HG03103 (cell line): ENCODE measurements at regions not wholly inside any gene's neighbourhood (a gene's known extent, or its start where the extent isn't known, plus 50 kb on each side); places are given as distances from the start of the nearest gene placed in this dataset.

ENCODE experiments used
- ATAC-seq: cut with Tn5 transposase; IDR thresholded peaks from one replicate; pipeline ENCODE4 v1.9.1; 2021; ENCODE audit warnings: low read depth; ENCODE audit not compliant: unreplicated experiment

DNA sequence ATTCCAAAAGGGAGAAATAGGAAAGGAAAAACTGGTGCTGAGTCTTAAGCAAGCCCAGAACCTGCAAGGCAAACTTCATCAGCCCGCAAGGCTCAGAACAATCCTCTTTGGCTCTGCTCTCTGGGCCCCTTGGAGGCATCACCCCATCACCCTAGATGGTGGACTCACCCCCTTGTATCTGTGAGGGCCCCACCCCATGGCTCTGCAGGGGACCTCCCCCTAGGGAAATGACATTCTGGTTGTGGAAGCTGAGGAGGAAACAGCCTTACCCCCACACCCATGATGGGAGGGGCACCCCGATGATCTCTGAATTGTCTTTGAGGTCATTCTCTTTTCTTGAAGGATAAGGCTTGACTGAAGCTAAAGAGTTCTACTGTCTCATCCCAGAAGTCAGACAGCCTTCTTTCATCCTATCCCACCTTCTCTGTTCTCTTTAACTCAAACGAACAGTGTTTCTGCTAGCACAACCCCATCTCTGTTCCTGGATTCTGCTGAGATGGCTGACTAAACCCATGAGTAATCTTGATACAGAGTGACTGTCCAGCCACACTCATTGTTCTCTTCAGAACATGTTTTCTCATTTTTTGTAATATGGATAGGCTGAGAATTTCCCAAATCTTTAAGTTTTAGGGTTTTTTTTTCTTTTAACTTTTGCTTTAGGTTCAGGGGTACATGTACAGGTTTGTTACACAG lies 492.1 kb upstream of the MYT1L start:
- no peak for ATAC-seq

DNA sequence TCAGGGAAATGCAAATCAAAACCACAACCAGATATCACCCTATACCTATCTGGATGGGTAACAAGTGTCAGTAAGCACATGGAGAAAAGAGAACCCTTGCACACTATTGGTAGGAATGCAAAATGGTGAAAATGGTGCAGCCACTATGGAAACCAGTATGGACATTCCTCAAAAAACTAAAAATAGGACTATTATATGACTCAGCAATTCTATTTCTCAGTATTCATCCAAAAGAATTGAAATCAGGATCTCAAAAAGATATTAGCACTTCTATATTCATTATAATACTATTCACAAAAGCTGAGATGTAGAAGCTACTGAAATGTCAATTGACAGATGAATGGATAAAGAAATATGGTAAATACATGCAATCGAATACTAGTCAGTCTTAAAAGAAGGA lies 491.1 kb upstream of the MYT1L start:
- ATAC-seq, result no peak

DNA sequence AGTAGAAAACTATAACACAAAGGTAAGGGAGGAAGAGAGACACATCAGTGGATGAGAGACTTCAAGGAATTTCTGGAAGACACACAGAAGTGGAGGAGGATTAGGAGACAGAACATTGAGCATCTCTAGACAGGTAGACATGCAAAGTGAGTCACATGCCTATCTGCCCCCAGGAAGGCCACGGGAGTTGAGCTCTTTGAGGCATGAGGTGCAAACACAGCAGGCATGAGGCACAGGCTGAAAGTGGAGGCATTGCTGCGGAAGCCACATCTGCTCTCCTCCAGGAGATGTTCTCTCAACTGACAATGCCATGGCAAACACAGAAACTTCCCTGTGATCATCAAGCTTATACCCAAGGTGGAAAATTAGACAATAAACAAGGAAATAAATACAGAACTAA lies 481.6 kb upstream of the MYT1L start:
- ATAC-seq, result no peak

DNA sequence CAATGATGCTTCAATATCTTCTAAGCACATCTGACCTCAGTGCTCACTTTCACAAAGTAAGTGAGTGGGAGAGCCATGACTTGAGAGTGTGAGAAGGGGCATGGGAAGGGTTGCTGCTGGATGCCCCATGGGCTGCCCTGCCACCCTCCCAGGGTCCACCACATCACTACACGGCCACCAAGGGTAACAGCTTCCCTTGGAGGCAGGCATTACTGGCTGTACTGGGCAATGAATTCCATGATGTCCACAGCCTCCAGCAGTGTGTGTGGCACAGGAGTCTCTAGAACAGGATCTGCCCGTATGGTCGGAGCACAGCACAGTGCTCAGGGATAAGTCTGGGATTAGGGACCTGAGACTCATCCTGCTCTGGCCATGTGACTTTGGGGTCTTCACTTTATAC lies 481.0 kb upstream of the MYT1L start:
- ATAC-seq, result no peak

DNA sequence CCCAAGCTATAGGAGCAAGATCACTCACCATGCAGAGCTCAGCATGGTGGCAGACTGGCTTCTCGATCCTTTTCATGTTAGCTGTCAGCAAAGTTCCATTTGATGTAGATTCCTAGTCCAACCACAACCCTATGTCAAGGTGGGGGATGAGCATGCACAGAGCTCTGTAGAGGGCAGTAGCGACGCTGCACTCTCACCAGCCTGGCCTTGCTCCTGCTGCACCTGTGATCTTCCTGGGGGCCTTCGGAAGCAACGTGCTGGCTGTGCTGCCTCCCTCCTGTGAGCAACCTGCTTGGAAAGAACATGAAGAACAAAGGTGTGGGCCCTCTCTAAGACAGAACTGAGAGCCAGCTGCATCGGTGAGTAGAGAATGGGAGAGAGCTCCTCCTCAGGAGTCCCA lies 479.4 kb upstream of the MYT1L start:
- no peak for ATAC-seq

DNA sequence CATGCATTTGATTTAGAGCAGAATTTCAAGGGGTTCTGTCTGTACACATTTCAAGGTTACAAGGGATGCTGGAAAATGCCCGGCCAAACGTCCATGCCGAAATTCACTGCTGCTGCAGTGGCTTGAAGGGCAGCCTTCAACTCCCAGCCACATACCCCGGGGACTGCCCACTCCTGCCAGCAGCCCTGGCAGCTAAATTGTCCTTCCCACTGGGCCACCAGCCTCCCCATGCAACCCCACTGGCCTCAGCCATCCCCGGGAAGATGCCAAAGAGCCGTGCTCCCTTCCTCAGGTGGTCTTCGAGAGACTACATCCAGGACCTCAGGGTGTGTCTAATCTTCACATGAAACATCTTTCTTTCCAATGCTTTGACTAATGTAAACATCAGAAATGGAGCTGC lies 478.7 kb upstream of the MYT1L start:
- no peak for ATAC-seq

DNA sequence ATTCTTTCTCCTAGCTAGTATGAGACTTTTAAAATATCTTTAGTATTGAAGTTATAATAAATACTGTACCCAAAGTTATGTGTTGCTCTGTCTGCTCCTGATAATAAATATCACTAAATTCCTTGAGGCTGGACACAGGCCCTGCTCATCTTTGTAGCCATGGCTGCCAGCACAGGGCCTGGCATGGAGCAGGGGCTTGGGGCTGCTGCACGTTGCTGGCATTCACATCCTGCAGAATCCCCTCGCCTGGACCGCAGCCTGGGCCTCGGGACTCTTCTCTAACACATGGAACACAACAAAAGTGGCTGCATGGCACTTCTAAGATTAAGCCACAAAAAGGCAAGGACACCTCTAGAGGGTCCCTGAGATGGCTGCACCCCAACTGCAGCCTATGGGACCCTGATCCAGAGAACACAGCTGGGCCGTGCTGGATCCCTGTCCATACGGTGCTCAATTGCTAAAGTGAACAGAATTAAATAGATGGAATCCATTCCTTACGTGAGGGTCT lies 477.5 kb upstream of the MYT1L start:
- no peak for ATAC-seq

DNA sequence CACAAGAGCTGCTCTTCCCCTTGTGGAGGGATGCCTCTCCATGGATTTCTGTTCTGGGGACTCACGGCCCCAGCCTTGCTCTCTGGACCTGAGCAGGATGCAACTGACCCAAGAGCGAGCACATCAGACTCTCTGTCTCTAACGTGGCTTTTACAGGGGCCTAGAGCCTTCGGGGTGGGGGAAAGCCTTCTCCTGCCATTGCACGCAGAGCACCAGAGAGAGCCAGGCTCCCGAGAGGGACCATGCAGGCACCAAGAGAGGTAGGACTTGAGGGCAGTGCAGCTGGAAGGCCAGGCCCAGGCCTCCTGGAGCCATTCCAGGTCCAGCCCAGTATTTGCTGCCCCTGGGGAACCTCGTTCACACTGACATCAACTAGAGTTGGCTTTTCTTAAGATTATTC lies 475.6 kb upstream of the MYT1L start:
- ATAC-seq, result no peak

DNA sequence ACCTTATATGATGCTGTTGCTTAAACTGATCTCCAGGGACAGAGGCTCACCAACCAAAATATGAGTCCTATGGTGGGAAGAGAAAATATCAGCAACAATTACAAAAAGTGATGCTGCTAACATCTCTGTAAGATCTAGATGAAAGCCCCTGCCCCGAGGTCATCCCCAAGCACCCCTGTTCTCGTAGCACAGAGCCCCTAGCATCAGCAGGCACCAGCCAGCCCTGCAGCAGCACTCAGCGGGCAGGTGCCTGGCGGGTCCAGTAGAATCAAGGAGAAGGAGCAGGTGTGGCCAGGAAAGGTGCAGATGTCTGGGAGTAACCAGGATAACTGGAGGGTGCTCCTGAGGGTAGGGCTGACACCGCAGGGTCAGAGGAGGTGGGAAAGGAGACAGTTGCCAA lies 474.2 kb upstream of the MYT1L start:
- no peak for ATAC-seq

DNA sequence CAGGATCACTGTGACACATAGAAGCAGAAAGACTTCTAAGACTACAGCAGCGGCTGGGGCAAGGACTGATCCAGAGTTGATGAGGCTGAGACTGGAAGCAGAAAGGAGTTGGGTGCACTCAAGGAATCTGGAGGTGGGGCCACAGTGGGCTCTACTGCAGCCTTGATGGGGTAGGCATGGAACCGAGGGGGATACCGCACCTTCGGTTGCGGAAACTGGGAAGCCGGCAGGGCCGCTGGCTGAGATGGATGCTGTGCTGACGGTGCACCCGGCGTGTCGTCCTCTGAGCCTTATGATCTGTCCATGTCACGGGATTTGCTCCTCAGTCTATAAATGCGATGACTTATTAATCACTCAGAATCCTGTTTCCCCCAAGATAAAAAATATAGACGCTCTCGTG lies 473.5 kb upstream of the MYT1L start:
- ATAC-seq, result no peak

DNA sequence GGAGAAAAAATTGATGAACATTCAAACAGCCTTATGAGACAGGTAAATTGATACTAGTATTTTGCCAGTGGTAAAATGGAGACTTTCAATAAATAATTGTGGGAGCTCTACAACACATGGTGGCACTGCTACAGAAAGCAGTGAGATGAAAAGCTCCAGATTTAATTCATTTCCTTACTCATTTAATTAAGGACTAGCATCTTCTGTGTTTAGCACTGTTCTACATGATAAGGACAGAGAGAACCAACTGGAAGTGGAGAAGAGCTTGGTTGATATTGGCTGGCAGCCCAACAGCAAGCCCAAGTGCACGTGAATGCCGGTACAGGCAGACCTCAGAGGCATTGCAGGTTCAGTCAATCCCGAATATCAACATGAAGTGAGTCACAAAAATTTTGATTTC lies 470.4 kb upstream of the MYT1L start:
- ATAC-seq, result no peak

DNA sequence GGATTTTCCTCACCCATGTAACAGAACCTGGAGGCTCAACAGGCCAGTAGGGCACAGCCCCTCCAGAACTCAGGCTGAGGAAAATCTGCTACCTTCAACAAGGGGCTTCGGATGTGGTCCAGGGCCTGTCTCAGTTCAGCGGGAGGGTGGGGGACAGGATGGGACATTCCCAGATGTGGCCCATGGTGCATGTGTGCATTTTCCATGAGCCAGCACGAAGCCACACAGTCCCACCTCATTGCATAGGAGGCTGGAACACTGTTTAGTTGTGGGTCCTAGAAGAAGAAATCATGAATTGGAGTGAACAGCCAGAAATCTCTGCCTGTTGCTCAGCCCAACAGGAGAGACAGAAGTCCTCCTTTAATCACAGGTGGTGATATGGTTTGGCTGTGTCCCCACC lies 469.6 kb upstream of the MYT1L start:
- ATAC-seq, result no peak

DNA sequence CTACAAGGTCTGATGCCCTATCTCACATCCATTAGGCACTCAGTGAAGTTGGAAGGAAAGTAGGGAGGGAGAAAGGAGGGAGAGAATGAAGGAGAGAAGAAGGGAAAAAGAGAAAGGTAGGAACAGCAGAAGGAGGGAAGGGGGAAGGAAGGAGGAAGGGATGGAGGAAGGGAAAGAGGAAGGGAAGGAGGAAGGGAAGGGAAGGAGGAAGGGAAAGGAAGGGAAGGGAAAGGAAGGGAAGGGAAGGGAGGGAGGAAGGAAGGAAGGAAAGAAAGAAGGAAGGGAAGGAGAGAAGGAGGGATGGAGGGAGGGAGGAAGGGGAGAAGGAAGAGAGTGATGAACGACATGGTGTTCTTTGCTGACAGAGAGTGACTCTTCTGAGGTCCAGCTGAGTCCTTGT lies 468.9 kb upstream of the MYT1L start:
- no peak for ATAC-seq

DNA sequence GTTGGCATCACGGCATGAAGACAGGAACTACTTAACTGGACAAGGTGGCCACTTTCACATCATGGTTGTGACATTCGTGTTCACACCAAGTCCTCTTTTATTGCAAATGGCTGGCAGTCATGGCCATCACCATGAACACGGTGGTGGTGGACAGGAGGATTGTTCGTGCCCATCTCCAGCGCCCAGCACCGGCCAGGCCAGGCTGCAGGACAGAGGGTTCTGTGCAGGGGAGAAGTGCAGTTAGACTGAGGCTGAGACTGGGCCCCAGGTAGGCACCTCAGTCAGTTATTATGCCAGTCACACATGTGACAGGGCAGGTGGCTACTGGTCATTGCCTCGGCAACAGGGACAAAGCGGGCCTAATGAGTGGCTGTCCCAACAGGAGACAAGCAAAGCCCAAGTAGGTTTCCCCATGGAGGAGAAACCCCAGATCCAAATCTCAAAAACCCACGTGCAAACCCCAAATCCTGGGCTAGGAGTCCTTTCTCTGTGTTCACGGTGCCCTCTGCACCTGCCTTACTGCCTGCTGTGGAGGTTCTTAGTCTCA lies 468.1 kb upstream of the MYT1L start:
- ATAC-seq, result no peak

DNA sequence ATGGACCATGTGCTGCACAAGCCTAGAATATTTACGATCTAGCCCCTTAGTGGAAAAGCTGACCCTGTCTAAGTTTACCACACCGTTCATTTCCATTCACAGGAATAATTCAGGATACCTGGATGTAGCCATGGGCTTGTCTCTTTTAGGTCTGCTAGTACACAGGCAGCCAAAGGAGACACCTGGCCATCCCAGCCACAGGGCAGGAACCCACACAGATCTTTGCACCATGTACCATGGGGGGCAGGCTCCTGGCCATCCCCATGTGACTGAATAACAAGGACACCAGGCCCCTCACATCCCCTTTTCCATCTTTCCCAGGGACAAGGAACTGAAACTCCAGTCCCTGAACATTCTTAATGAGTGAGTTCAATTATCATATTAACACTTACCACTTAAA lies 467.3 kb upstream of the MYT1L start:
- no peak for ATAC-seq

DNA sequence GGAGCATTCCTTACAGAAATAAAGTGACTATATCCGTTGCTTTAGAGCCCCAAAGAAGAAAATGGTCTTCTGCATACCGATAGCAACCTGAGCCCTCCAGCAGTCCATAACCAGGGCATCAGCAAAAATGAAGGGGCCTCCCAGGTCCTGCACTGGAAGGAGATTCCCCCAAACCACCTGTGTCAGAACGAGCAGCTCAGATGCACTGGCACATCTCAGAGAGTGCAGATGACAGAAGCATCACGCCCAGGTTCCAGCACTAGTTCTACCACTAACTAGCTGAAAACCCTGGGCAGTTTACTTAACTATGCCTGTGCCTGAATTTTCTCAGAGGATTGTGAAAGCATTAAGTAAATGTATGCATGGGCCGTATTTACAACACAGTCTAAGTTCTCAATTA lies 466.7 kb upstream of the MYT1L start:
- no peak for ATAC-seq

DNA sequence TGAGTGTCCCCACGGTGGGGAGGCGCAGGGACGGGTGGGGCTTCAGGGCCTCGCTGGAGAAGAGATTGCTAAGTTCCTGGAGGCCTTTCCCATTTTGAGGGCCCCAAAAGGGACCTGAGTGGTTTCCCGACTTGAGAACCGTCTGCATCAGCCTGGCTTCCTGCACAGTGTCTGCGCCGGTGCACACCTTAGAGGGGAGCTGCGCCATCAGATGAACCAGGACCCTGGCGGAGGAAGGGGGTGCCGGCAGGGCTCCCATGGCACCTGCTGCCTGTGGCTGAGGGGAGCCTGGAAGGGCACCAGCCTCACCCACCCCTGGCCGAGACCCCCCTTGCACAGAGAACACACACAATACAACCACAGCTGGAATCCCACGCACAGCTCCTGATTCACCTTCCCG lies 465.1 kb upstream of the MYT1L start:
- ATAC-seq, result no peak

DNA sequence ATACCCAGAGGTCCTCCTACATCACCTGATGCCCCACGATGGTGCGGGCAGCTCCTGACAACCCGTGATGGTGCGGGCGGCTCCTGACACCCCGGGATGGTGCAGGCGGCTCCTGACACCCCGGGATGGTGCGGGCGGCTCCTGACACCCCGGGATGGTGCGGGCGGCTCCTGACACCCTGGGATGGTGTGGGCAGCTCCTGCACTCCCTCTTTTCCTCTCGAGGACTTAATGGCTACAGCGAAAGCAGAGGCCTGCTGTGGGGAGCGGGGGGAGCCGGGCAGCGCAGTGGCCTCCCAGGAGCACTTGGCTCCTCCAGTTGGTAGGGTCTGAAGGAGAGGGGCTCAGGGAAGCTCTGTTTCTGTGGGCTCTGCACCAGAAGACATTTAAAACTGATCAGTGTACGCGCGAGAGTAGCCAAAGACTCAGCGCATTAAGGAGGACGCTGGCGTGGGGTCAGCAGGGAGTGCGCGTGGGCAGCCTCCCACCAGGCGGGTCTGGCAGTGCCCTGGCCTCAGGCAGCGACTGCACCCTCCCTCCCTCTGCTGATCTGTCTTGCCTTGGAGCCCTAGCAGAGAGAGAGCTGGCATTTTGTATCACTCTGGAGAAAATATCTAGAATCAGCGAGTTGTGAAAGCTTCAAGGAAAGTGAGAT lies 464.5 kb upstream of the MYT1L start:
- no peak for ATAC-seq

DNA sequence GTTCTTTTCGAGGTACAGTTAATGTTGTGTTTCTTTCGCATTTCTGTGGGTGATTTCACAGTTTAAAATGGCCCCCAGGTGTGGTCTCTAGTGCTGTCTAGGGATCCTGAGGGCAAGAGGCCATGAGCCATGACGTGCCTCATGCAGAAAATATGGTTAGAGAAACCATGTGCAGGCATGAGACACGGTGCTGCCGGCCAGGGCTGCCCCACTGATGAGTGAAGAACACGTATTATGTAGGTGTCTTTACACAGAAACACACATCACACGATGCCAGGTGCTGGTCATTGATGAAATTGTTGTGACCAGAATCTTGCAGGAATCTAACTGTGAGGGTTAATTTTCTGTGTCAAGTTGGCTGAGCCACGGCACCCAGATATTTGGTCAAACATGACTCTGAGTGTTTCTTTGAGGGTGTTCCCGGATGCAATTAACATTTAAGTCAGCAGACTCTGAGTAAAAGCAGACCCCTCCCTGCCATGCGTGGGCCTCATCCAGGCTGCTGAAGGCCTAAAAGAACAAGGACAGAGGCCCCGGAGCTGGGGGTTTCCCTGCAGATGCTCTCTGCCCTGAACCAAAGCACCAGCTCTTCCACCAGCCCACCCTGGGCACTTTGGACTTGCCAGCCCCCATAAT lies 463.0 kb upstream of the MYT1L start:
- no peak for ATAC-seq

DNA sequence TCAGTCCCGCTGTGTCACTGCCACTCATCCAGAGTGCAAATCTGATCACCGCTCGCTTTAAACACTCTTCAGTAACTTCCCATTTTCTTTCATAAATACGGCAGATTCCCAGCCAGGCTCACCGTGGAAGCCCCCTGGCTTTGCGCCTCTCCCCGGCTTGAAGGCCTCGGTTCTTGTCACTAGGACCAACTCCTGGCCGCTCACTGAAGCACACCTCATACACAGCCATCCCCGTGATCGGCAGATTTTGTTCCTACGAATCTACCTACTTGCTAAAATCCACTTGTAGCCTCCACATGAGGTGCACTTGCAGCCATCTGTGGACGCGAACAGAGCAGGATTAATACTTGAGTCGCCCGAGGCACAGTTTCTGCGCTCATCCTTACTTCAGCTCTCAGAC lies 462.4 kb upstream of the MYT1L start:
- no peak for ATAC-seq

DNA sequence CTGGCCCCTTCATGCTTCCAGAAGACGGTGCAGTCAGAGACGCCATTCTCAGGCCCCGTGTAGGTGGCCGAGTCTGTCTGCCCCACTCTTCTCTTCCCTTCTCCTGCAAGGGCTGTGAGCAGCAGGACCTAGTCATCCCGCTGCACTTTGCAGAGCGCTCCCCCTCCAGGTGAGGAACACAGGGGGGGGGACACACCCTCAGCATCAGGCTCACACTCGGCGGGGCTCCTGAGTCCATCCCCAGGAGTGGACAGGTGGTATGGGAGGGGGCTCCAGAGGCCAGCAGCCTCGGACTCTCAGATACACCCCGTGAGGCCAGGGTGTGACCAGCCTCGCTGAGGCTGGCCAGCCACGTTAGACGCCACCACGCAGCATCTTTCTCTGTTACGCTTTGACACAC lies 460.5 kb upstream of the MYT1L start:
- no peak for ATAC-seq

DNA sequence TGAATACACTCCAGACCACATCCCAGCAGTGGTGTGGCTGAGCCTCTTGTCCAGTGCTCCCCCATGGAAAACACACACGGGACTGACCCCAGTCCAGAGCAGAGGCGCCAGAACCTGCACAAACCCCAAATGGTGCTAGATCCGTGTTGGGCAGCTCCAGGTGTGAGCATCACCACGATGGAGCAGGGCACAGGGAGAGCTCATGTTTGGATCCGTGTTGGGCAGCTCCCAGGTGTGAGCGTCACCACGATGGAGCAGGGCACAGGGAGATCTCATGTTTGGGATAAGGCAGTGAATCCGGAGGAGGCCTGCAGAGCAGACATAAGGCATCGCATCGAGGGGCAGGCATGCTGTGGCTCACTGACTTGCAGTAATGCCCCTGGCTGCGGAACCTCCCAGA lies 460.0 kb upstream of the MYT1L start:
- ATAC-seq, result no peak
